Activated CD4-positive, alpha-beta T cell treated with anti-CD3 and anti-CD28 coated beads, Interleukin-2, amount 10 ng/mL, durations not matched to agents 24 days and 14 days (primary cell): ENCODE measurements at regions not wholly inside any gene's neighbourhood (a gene's known extent, or its start where the extent isn't known, plus 50 kb on each side); places are given as distances from the start of the nearest gene placed in this dataset.
A peak's percentile ranks its signal among the peaks of the same experiment; 100 is the strongest.
"Not testable (repeated sequence)": the region's sequence is repeated elsewhere in the genome, so short reads cannot be mapped to it uniquely, and the experiment has no call there.

Experiments used
- DNase-seq: peaks from one replicate; pipeline ENCODE4 v3.0.0; 2022
- H3K27ac Mint-ChIP-seq: one replicate; pipeline ENCODE4 v1.8.0; 2022; ENCODE audit warnings: mild to moderate bottlenecking, mixed read lengths
- H3K27me3 Mint-ChIP-seq: one replicate; pipeline ENCODE4 v1.8.0; 2022; ENCODE audit warnings: mixed read lengths
- H3K36me3 Mint-ChIP-seq: one replicate; pipeline ENCODE4 v1.8.0; 2022; ENCODE audit warnings: low read depth, mild to moderate bottlenecking, mixed read lengths
- H3K4me1 Mint-ChIP-seq: one replicate; pipeline ENCODE4 v1.8.0; 2021; ENCODE audit warnings: mixed read lengths
- H3K4me3 Mint-ChIP-seq: one replicate; pipeline ENCODE4 v1.8.0; 2022; ENCODE audit warnings: mild to moderate bottlenecking, moderate library complexity, mixed read lengths
- H3K9me3 Mint-ChIP-seq: one replicate; pipeline ENCODE4 v1.8.0; 2021; ENCODE audit warnings: mixed read lengths
- intact Hi-C: fragments of 100-400 bp; cut with micrococcal nuclease; formaldehyde crosslinking; loops from one replicate; pipeline ENCODE4 v1.15.1; 2023

DNA sequence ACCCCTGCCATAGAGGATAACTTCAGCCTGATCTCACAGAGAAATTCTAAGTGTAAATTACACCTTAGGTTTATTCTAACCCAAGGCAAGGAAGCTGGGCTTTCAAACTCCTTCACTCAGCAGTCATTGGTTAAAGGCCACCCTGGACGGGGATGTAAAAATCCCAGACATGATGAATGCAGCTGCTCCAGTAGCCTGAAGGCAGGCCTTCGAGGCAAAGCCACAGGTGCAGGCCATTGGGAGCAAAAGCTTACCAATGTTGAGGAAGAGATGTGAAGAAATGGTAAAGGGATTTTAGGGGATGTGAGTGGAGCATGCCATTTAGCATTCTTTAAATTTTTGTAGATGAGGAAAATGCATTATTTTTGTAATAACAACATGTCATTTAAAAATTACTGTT, 514.4 kb downstream of the XYLT1 start:
- H3K36me3 Mint-ChIP-seq: no peaks in the 10 kb centered on the region
- intact Hi-C loops: no loop called here
- H3K4me3 Mint-ChIP-seq: no peak overlapping the region
- DNase-seq: no peak
- H3K4me1 Mint-ChIP-seq: no peaks in the 10 kb centered on the region
- H3K9me3 Mint-ChIP-seq: no peaks in the 10 kb centered on the region
- H3K27me3 Mint-ChIP-seq: no peaks in the 10 kb centered on the region
- no peak overlapping the region for H3K27ac Mint-ChIP-seq

DNA sequence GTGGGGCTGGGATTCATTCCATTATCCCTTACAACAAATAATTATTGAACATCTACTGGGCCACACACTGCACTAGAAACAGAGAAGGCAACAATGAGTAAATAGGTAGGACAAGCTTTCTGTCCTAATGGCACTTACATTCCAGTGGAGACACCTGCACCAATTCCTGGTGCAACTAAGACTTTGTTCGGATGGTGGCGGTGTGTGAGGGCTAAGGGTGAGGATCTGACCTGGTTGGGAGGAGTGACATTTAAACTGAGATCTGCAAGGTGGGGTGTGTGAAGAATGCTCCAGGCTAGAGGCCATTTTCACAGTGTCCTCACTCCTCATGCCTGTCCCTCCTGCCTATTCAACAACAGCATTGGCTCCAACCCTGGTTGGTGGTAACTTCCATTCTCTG, 510.0 kb downstream of the XYLT1 start:
- H3K27me3 Mint-ChIP-seq: no peaks in the 10 kb centered on the region
- H3K4me1 Mint-ChIP-seq: no peaks in the 10 kb centered on the region
- no peaks in the 10 kb centered on the region for H3K36me3 Mint-ChIP-seq
- intact Hi-C loops: no loop called here
- H3K9me3 Mint-ChIP-seq: no peaks in the 10 kb centered on the region
- no peak overlapping the region for H3K4me3 Mint-ChIP-seq
- no peak overlapping the region for H3K27ac Mint-ChIP-seq
- DNase-seq: no peak

DNA sequence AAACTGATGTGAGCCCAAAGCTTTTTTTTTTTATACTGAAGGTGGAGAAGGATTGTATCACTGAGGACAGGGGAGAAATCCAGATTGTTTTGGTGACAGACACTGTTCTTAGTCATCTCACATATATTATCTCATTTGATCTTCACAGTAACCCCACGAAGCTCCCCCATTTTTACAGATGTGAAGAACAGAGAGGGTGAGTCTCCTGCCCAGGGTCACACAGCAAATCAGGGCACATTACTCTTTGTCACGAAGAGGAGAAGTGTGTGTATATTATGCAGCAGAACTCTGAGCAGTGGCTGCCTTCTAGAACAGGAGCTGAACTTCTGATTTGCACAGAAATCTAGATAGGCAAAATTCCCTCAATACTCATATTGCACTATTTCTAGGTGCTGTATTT, 504.3 kb downstream of the XYLT1 start:
- no peak overlapping the region for H3K4me3 Mint-ChIP-seq
- no peaks in the 10 kb centered on the region for H3K36me3 Mint-ChIP-seq
- no peaks in the 10 kb centered on the region for H3K4me1 Mint-ChIP-seq
- peaks cover 2% of the 10 kb centered on the region for H3K27me3 Mint-ChIP-seq
- H3K27ac Mint-ChIP-seq: no peak overlapping the region
- DNase-seq: no peak
- peaks cover 5% of the 10 kb centered on the region for H3K9me3 Mint-ChIP-seq
- intact Hi-C loops: no loop called here

DNA sequence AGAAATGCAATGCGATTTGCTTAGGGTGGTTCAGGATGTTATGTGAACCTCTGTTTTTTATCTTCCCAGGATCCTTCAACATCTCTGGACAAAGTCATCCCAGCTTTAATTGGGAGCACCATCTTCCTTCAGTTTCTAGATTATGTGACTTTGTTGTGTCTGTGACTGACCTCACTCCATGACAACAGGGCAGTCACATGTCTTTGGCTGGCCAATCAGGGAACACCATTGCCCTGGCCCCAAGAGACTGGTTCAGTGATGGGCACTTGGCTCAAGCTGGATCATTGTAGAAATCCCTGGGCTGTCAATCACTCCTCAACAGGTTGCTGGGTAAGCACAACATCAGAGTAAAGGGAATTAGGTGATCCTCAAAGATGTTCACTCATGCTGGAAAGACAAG, 499.7 kb downstream of the XYLT1 start:
- no peak overlapping the region for H3K4me3 Mint-ChIP-seq
- no peak overlapping the region for H3K27ac Mint-ChIP-seq
- no peaks in the 10 kb centered on the region for H3K4me1 Mint-ChIP-seq
- H3K9me3 Mint-ChIP-seq: peaks cover 11% of the 10 kb centered on the region
- H3K27me3 Mint-ChIP-seq: peaks cover 2% of the 10 kb centered on the region
- no peak for DNase-seq
- no peaks in the 10 kb centered on the region for H3K36me3 Mint-ChIP-seq
- intact Hi-C loops: no loop called here

DNA sequence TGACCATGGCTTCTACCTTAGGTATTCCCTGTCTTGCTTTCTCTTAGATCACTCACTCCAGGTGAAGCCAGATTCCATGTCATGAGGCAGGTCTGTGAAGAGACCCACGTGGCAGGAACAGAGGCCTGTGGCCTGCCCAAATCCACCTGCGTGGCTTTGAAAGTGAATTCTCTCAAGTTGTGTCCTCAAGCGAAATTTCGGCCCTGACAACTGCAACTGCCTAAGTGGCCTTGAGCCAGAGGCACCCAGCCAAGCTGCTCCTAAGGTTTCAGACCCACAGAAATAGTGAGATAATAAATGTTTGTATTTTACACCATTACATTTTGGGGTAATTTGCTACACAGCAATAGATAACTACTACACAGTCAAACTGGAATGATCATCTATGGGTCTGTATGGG, 497.9 kb downstream of the XYLT1 start:
- Mint-ChIP-seq H3K9me3 (peaks cover 11% of the 10 kb centered on the region), H3K4me1 (no peaks in the 10 kb centered on the region), H3K4me3 (no peak overlapping the region), H3K27ac (no peak overlapping the region), H3K27me3 (no peaks in the 10 kb centered on the region), H3K36me3 (no peaks in the 10 kb centered on the region)
- no peak for DNase-seq
- intact Hi-C loops: no loop called here

DNA sequence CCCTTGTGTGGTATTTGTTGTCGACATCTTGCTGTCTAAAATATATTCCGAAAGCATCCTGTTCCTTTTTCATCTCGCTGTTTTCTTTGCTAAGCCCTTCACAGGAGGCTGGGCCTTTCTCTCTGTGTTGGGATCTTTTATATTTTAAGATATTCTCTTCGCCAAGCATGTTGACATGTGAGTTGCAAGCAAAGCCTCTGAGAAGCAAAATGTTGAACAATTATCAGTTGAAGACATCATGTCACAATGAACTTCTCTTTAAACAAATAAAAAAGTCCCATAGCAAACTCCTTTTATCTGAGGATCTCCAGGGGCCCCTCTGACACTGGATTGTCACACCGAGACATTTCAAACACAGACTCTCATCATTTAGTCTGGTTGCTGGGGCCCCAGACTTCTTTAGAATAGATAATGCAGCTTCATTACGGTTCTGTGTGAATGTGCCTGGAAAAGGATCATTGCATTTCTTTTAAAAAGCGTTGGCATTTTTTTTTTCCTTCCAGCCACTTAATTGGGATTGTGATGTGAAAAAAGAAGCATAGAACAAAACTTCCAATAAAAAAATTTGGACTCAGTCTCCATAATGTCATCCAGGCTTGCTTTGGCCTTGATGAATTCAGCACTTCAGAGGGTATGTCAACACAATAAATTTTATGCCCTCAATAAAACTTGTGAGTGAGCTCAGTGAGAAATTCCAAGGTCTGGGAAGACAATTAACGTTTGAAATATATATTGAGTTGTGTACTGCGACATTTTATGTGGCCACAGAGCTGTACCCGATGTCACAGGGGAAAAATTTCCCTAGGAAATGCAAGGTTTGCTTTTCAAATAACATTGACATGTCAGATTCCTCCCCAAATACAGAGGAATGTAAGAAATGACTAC, 496.8 kb downstream of the XYLT1 start:
- Mint-ChIP-seq H3K27me3 (no peaks in the 10 kb centered on the region), H3K9me3 (peaks cover 11% of the 10 kb centered on the region), H3K36me3 (no peaks in the 10 kb centered on the region), H3K4me3 (no peak overlapping the region), H3K4me1 (no peaks in the 10 kb centered on the region), H3K27ac (no peak overlapping the region)
- intact Hi-C loops: no loop called here
- DNase-seq: no peak

DNA sequence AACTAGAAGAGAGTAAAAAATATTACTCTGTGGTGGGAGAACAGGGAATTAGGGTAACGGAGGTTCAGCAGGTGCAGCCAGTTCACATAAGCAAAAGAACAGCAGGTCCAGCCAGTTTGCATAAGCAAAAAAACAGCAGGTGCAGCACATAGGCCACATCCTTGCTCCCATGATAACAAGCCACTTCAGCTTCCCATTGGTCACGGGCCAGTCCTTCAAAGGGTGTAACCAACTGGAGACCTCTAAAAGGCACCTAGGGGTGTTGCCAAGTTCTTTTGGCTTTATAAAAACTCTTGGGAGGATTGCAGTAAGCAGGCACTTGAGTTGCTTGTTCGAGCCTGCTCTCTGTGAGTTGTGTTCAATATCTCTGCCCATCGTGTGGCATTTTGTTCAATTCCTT, 488.1 kb downstream of the XYLT1 start:
- no peak overlapping the region for H3K4me3 Mint-ChIP-seq
- H3K27me3 Mint-ChIP-seq: peaks cover 2% of the 10 kb centered on the region
- DNase-seq: no peak
- H3K9me3 Mint-ChIP-seq: peaks cover 8% of the 10 kb centered on the region
- no peak overlapping the region for H3K27ac Mint-ChIP-seq
- no peaks in the 10 kb centered on the region for H3K4me1 Mint-ChIP-seq
- intact Hi-C loops: no loop called here
- no peaks in the 10 kb centered on the region for H3K36me3 Mint-ChIP-seq

DNA sequence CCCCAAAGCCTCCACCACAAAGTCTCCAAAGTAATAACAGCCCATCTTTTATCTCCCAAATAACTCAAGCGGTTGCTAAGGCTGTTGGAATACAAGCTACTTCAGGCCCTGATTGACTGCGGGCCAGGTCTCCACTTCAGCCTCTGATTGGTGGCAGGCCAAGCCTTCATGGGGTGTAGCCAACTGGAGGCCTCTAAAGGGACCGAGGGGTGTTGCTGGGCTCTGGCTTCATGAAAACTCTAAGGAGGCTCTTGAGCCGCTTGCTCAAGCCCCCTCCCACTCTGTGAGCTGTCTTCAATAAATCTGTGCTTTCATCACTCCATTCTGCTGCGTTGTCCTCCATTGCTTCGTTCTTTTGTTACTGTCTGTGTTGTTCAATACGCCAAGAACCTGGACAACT, 487.2 kb downstream of the XYLT1 start:
- peaks cover 2% of the 10 kb centered on the region for H3K27me3 Mint-ChIP-seq
- H3K4me3 Mint-ChIP-seq: no peak overlapping the region
- no peaks in the 10 kb centered on the region for H3K36me3 Mint-ChIP-seq
- no peak overlapping the region for H3K27ac Mint-ChIP-seq
- no peak for DNase-seq
- intact Hi-C loops: no loop called here
- no peaks in the 10 kb centered on the region for H3K4me1 Mint-ChIP-seq
- peaks cover 8% of the 10 kb centered on the region for H3K9me3 Mint-ChIP-seq

DNA sequence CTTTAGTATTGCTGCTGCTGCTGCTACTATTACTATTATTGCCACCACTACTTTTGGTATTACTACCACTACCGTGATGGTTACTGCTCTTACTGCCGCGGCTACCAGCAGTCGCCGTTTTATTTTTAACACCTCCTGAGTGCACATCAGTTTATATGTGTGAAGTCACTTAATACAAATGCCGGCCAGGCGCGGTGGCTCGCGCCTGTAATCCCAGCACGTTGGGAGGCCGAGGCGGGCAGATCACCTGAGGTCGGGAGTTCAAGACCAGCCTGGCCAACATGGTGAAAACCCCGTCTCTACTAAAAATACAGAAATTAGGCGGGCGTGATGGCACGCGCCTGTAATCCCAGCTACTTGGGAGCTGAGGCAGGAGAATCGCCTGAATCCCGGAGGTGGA, 486.7 kb downstream of the XYLT1 start:
- H3K27ac Mint-ChIP-seq, H3K36me3 Mint-ChIP-seq, H3K4me1 Mint-ChIP-seq, DNase-seq, H3K9me3 Mint-ChIP-seq, intact Hi-C loops, H3K4me3 Mint-ChIP-seq, H3K27me3 Mint-ChIP-seq: not testable (repeated sequence)

DNA sequence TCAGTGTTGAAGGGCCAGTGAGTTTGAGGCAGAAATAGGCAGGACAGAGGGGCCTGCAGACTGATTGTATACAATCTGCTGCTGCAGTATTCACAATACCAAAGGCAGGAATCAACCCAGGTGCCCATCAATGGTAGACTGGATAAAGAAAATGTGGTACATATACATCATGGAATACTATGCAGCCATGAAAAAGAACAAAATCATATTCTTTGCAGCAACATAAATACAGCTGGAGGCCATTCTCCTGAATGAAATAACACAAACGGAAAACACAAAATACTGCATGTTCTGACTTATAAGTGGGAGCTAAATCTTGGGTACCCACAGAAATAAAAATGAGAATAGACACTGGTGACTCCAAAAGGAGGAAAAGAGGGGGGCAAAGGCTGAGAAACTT, 485.1 kb downstream of the XYLT1 start:
- Mint-ChIP-seq H3K27me3 (no peaks in the 10 kb centered on the region), H3K27ac (no peak overlapping the region), H3K36me3 (no peaks in the 10 kb centered on the region), H3K4me3 (no peak overlapping the region), H3K4me1 (no peaks in the 10 kb centered on the region), H3K9me3 (peaks cover 8% of the 10 kb centered on the region)
- no peak for DNase-seq
- intact Hi-C loops: no loop called here

DNA sequence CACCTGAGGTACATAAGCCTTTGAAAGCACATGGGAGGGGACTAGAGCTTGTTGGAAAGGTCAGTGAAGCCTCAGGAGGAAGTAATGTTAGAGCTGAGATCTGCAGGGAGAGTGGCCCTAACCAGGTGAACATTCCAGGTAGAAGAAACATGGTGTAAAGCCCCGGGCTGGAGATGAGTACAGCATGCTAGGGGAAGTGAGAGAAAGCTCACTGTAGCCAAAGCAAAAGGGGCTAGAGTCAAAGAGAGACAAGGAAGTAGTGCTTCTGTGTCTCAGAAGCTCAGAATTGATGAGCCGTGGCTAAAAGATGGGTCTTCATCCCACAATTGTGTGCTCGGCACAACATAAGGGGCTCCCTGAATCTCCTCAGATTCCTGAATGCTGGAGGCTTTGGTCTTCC, 481.8 kb downstream of the XYLT1 start:
- peaks cover 8% of the 10 kb centered on the region for H3K4me1 Mint-ChIP-seq
- no peak overlapping the region for H3K27ac Mint-ChIP-seq
- H3K27me3 Mint-ChIP-seq: no peaks in the 10 kb centered on the region
- DNase-seq: no peak
- intact Hi-C loops: no loop called here
- H3K9me3 Mint-ChIP-seq: peaks cover 8% of the 10 kb centered on the region
- H3K36me3 Mint-ChIP-seq: no peaks in the 10 kb centered on the region
- H3K4me3 Mint-ChIP-seq: no peak overlapping the region

DNA sequence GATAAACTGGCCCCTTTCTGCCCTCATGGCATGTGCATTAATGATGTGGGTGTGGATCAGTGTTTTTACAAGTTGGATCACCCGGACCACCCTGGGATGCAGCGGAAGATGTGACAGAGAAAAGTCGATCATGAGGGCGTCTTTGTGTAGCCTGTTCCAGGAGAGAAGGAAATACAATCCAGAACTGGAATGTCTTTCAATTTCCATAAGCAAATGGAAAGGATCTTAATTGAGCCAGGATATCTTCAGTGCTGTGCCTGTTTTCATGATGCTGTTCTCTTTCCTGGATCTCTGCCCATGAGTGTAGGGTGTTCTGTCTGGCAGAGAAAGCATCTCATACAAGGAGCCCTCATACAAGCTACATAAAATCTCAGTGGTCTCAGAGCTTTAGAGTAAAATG, 481.4 kb downstream of the XYLT1 start:
- H3K36me3 Mint-ChIP-seq: no peaks in the 10 kb centered on the region
- H3K9me3 Mint-ChIP-seq: peaks cover 8% of the 10 kb centered on the region
- no peaks in the 10 kb centered on the region for H3K27me3 Mint-ChIP-seq
- H3K4me1 Mint-ChIP-seq: peaks cover 8% of the 10 kb centered on the region
- no peak overlapping the region for H3K27ac Mint-ChIP-seq
- no peak overlapping the region for H3K4me3 Mint-ChIP-seq
- DNase-seq: no peak
- intact Hi-C loops: no loop called here

DNA sequence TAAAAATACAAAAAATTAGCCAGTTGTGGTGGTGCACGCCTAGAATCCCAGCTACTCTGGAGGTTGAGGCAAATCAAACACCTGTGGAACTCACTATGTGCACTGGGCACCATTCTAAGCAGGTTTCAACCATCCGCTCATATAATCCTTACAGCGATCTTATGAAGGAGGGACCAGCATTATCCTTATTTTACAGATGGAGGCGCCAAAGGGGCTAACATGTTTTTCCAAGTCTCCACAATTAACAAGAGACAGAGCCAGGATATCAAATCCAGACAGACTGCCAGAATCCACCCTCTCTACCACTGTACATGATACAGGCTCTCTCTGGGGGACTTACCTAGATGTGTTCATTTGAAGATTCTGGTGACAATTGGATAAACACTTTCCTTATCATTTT, 479.0 kb downstream of the XYLT1 start:
- intact Hi-C loops: no loop called here
- no peak overlapping the region for H3K4me3 Mint-ChIP-seq
- DNase-seq: no peak
- H3K27ac Mint-ChIP-seq: no peak overlapping the region
- H3K36me3 Mint-ChIP-seq: no peaks in the 10 kb centered on the region
- no peaks in the 10 kb centered on the region for H3K27me3 Mint-ChIP-seq
- H3K4me1 Mint-ChIP-seq: peaks cover 8% of the 10 kb centered on the region
- H3K9me3 Mint-ChIP-seq: no peaks in the 10 kb centered on the region

DNA sequence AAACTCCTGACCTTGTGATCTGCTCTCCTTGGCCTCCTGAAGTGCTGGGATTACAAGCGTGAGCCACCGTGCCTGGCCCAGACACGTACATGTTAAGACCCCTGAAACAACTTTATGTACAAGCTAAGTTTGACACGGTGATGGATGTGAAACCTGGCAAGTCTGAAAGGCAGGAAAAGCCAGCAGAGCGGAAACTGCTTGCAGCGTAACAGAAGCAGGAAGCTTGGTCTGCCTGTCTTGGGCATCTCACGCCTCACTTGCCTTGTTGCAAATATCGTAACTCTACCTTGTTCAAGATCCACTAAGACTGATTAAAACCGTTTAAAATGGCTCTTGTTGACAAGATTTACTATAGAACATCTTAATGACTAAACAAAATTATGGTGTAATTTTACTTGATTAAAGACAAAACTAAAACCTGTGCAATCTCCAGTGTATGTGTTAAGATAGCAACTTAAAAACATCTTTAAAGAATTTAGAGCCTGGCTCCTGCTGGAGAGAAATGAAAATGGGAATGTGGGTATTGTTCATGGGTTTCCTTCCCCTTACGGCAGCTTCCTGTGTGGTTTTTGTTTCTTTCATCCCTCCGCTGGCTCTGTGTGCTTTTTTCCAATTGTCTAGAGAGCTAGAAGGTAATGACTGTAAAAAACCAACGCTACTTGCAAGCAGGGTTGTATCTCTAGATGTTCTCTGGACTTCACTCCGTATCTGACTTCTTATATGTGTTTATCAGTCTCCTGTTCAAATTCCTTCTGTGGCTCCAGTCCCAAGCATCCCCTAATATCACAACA, 477.6 kb downstream of the XYLT1 start:
- H3K27ac Mint-ChIP-seq: no peak overlapping the region
- no peaks in the 10 kb centered on the region for H3K27me3 Mint-ChIP-seq
- no peaks in the 10 kb centered on the region for H3K9me3 Mint-ChIP-seq
- H3K36me3 Mint-ChIP-seq: no peaks in the 10 kb centered on the region
- DNase-seq: peak; percentile 61
- peak overlapping the region; percentile 13 for H3K4me3 Mint-ChIP-seq
- H3K4me1 Mint-ChIP-seq: peaks cover 8% of the 10 kb centered on the region
- intact Hi-C loops: no loop called here
